ENCODE measurements at regions not wholly inside any gene's neighbourhood (a gene's known extent, or its start where the extent isn't known, plus 50 kb on each side); places are given as distances from the start of the nearest gene placed in this dataset.
"Not testable (repeated sequence)": the region's sequence is repeated elsewhere in the genome, so short reads cannot be mapped to it uniquely, and the experiment has no call there.

- DNase-seq (ENCODE audit: extremely low read depth in 1 of 2, low read depth in 1 of 2), result no peak
Observed at GRCh38 chr9:78437806-78438205, 140.9 kb downstream of the PSAT1 start.

GRCh38 chr9:78438211-78438610 lies 141.3 kb downstream of the PSAT1 start:
- DNase-seq (ENCODE audit: extremely low read depth in 1 of 2, low read depth in 1 of 2), result no peak

GRCh38 chr9:78438780-78439179 lies 141.9 kb downstream of the PSAT1 start:
- DNase-seq (ENCODE audit: extremely low read depth in 1 of 2, low read depth in 1 of 2), result no peak

DNA sequence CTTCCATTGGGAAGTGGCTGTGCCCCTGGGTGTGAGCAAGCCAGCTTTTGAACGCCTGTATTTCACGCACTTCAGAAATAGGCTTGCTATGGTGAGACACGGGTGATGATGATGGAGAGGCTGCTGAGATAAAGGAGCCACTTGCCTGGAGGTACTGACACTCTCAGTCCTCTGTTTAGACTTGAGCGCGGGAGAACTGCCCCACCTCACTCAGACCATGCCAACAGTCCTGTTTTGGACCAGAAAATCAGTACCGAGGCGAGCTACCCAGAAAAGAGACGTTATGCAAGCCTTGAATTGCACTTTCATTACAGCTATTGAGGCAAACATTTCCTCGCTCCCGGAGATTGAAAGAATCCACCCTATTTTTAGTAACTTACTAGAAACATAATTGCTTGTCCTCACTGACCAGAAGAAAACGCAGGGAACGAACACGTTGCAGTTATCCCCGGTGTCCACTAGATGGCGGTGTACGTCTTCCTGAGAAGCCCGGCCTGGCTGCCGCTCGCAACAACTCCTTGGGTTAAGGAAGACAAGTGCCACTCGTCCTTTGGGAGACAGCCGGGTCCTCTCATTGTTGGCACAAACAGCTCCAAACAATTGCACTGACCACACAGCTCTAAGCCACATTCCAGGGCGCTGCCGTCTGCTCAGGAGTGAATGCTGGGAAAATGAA lies 142.4 kb downstream of the PSAT1 start:
- DNase-seq (ENCODE audit: extremely low read depth in 1 of 2, low read depth in 1 of 2), result peak; percentile 23 to 43

GRCh38 chr9:78439866-78440830 lies 143.2 kb downstream of the PSAT1 start:
- no peak for DNase-seq (ENCODE audit: extremely low read depth in 1 of 2, low read depth in 1 of 2)

GRCh38 chr9:78441396-78441795 lies 144.5 kb downstream of the PSAT1 start:
- DNase-seq (ENCODE audit: extremely low read depth in 1 of 2, low read depth in 1 of 2), result no peak

DNA sequence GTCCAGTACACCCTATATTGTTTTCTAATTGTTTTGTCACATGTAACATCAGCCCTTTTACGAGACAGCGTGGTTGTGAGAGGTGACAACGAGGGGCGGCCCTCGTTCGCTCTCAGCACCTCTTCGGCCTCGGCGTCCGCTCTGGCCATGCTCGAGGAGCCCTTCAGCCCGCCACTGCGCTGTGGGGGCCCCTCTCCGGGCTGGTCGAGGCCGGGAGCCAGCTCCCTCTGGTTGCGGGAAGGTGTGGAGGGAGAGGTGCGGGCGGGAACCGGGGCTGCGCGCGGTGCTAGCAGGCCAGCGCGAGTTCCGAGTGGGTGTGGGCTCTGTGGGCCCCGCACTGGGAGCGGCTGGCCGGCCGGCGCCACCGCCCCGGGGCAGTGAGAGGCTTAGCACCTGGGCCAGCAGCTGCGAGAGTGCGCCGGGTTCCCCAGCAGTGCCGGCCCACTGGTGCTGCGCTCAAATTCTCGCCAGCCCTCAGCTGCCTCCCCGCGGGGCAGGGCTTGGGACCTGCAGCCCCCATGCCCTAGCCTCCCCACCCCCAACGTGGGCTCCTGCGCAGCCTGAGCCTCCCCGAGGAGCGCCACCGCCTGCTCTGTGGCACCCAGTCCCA lies 145.0 kb downstream of the PSAT1 start:
- DNase-seq (ENCODE audit: extremely low read depth in 1 of 2, low read depth in 1 of 2), result no peak

DNA sequence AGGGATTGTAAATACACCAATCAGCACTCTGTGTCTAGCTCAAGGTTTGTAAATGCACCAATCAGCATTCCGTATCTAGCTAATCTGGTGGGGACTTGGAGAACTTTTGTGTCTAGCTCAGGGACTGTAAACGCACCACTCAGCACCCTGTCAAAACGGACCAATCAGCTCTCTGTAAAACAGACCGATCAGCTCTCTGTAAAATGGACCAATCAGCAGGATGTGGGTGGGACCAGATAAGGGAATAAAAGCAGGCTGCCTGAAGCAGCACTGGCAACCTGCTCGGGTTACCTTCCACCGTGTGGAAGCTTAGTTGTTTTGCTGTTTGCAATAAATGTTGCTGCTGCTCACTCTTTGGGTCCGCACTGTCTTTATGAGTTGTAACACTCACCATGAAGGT lies 145.7 kb downstream of the PSAT1 start:
- not testable (repeated sequence) for DNase-seq (ENCODE audit: extremely low read depth in 1 of 2, low read depth in 1 of 2)

DNA sequence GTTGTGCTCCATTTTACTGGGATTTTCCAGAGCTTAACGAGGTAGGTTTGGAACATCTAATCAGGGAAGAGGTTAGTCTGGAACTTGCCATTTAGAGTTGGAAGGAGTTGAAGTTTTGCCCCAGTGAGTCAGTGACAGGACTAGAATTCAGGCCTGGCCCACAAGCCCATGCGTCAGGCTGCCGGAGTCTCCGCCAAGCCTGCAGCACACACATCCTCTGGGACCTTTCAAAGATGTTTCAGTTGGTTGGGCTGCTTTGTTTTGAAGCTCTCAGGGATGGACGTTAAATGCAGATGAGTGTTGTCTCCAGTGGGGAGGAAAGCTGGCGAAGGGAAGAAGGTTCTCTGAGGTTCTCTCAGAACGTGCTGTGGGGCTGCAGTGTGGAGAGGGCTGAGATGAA lies 147.0 kb downstream of the PSAT1 start:
- DNase-seq (ENCODE audit: extremely low read depth in 1 of 2, low read depth in 1 of 2), result no peak

DNA sequence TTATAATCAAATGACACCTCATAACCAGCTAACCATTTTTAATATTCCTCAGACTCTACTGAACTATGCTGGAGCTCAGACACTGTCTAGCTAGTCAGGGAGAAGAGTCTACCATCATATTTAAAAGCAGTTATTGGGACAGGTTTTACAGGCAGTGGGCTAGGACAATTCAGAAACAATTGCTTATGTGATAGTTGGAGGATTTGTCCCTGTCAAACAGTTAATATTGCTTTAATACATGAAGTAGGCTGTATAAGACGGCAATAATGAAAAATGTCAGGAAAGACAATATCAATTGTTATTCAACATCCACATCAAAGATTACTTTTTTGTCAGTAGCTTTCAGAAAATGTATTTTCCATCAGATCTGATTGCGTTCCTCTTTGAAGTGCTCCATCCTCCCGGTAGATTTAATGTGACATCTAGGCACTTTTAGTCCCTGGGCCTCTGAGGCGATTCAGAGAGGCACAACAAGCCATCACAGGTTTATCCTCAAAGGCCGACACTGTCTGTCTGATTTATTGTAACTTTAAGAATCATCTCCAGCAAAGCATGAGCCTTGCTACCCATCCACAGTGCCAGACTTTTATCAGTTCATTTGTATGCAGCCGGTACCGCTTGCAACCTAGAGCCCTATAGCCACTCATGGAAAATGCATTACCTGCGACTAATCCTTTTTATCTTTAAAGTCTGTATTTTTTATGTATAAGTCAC lies 152.2 kb downstream of the PSAT1 start:
- DNase-seq (ENCODE audit: extremely low read depth in 1 of 2, low read depth in 1 of 2), result no peak

DNA sequence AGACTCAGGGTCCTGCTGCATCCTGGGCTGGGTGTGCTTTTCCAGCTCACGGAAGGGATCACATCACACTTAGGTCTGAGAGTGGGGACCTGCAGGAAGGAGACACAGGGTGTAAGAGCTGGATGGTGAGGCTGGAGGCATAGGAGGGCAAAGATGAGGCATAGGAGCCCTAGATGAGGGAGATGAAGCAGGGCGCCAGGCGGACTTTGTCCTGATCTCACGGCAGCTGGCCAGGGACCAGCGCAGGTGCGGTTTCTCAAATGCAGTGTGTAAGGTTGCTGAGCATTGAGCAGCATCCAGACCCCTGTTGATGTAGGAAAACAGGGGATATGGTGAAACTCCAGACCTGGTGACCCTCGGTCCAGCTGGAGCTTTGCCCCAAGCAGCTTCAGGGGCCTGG lies 156.5 kb downstream of the PSAT1 start:
- DNase-seq (ENCODE audit: extremely low read depth in 1 of 2, low read depth in 1 of 2), result no peak

DNA sequence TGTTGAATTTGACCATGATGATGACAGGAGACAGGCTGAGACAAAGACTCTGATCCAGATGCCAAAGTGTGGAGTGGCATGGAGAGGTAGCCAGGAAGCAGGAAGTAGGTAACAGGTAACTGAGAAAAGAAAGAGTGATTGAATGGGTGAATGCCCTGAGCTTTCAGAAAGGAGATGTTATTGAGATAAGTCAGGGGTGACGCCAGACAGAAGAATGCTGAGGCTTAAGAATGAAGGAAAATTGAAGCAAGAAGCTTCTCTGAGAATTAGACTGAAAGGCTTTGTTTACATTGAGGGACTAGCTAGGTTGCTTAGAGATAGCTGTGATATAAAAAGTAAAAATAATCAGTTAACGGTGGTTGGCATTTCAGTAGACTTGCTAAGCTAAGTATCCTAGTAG lies 165.7 kb downstream of the PSAT1 start:
- no peak for DNase-seq (ENCODE audit: extremely low read depth in 1 of 2, low read depth in 1 of 2)

DNA sequence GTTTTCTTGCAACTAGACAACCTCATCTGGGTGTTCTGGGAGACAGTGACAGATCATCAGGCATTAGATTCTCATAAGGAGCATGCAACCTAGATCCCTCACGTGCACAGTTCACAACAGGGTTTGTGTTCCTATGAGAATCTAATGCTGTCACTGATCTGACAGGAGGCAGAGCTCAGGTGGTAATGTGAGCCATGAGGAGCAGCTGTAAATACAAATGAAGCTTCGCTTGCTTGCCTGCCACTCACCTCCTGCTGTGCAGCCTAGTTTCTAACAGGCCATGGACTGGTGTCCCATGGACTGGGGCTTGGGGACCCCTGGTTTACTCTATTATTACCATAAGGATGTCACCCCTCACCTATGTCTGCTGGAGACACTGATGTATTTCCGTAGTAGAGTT lies 166.8 kb downstream of the PSAT1 start:
- DNase-seq (ENCODE audit: extremely low read depth in 1 of 2, low read depth in 1 of 2), result no peak

GRCh38 chr9:78468231-78468630 lies 171.3 kb downstream of the PSAT1 start:
- DNase-seq (ENCODE audit: extremely low read depth in 1 of 2, low read depth in 1 of 2), result no peak

DNA sequence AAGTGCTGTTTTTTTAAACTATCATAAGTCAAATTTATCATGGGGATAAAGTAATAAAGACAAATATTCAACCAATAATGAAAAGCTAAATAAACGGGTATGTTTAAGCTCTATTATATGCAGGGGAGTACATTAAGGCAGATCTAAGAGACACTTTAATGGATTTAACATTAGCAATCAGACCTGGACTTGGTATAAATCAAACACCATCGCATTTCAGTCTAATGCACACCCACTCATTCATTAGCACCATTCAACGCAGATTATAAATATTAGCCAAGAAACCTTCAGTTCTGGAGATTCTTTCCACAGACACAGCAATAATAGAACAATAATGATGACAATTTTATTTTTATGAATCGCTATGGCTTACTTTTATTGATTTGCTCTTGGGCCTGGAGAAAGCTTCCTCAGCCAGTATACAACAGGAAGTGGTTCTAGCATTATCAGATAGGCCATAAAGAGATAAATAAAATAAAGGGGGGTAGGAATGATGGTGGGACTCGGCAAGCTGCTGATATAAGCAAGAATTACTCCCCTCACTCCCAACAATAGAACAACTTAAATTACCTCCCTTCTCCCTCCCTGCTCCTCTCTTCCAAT lies 172.2 kb downstream of the PSAT1 start:
- DNase-seq (ENCODE audit: extremely low read depth in 1 of 2, low read depth in 1 of 2), result no peak

- no peak for DNase-seq (ENCODE audit: extremely low read depth in 1 of 2, low read depth in 1 of 2)
Observed at GRCh38 chr9:78470216-78470615, 173.3 kb downstream of the PSAT1 start.

GRCh38 chr9:78470741-78471140 lies 173.8 kb downstream of the PSAT1 start:
- DNase-seq (ENCODE audit: extremely low read depth in 1 of 2, low read depth in 1 of 2), result no peak

DNA sequence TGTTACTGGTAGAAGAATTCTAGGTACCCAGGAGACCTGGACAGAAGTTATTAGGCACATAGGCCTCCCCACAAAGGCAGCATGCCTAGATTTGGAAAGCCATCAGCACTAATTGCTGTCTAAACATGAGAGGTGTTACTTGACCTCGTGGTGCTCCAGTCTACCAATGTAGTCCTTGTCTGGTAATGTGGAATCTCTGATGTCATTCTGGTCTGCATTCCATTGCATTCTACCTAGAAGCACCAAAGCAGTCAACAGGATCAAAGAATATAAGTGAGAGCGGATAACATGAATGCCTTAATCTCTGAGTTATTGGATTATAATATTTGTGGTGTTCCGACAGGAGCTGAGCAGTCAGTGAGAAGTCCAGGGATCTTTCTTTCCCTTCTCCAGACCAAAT lies 175.2 kb downstream of the PSAT1 start:
- no peak for DNase-seq (ENCODE audit: extremely low read depth in 1 of 2, low read depth in 1 of 2)

GRCh38 chr9:78479441-78479840 lies 182.5 kb downstream of the PSAT1 start:
- no peak for DNase-seq (ENCODE audit: extremely low read depth in 1 of 2, low read depth in 1 of 2)

DNA sequence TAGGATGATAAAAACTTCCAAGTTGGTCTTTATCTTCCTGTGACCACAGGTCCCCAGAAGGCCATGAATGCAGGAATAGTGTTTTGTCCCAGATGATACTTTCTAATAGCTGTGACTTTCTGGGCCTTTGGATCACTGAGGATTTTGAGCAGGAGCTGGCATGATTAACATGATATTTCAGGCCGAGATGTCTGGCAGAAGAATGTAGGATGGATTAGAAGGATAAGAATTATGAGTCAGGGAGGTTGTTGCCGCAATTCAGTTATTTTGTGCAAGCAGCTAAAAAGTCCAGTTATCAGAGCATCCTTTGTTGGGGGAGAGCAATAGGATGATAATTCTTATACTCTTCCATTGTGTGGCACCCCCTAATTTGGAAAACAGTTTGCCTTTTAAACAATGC lies 189.7 kb downstream of the PSAT1 start:
- DNase-seq (ENCODE audit: extremely low read depth in 1 of 2, low read depth in 1 of 2), result no peak

GRCh38 chr9:78490231-78490630 lies 193.3 kb downstream of the PSAT1 start:
- DNase-seq (ENCODE audit: extremely low read depth in 1 of 2, low read depth in 1 of 2), result no peak
